ENCODE measurements at regions not wholly inside any gene's neighbourhood (a gene's known extent, or its start where the extent isn't known, plus 50 kb on each side); places are given as distances from the start of the nearest gene placed in this dataset.

GRCh38 chrX:120793098-120793497 is 82.6 kb downstream of the CT47B1 start:
- intact Hi-C loops (cut with DNase I), result no loop called here
- H3K36me3 ChIP-seq, result no peaks in the 10 kb centered on the region
- DNase-seq, result no peak
- H3K4me1 ChIP-seq, result no peaks in the 10 kb centered on the region
- TF ChIP-seq POLR2A (IDR thresholded peaks at IDR 0.05), result no peak
- no peak for TF ChIP-seq CTCF (IDR thresholded peaks at IDR 0.05)
- H3K9me3 ChIP-seq, result no peaks in the 10 kb centered on the region
- H3K27ac ChIP-seq, result no peak overlapping the region
- no peak overlapping the region for H3K4me3 ChIP-seq
- no peaks in the 10 kb centered on the region for H3K27me3 ChIP-seq

- Histone ChIP-seq H3K27ac (no peak overlapping the region), H3K27me3 (no peaks in the 10 kb centered on the region), H3K4me3 (no peak overlapping the region), H3K4me1 (no peaks in the 10 kb centered on the region), H3K36me3 (no peaks in the 10 kb centered on the region), H3K9me3 (no peaks in the 10 kb centered on the region)
- intact Hi-C loops (cut with DNase I), result no loop called here
- no peak for TF ChIP-seq CTCF (IDR thresholded peaks at IDR 0.05)
- no peak for TF ChIP-seq POLR2A (IDR thresholded peaks at IDR 0.05)
- WGBS, 2 donors, result 29 to 38% methylated on average over 1 to 2 of the region's 2 CpGs
- no peak for DNase-seq
Observed at GRCh38 chrX:120791013-120791643, 84.5 kb downstream of the CT47B1 start.

- no peak overlapping the region for H3K27ac ChIP-seq
- TF ChIP-seq POLR2A (IDR thresholded peaks at IDR 0.05) (no peak), CTCF (IDR thresholded peaks at IDR 0.05) (no peak)
- WGBS, 2 donors, result 56 to 61% methylated on average over 4 of the region's 4 CpGs
Observed at GRCh38 chrX:120790552-120790951, 85.1 kb downstream of the CT47B1 start.

GRCh38 chrX:120790118-120790517 is 85.5 kb downstream of the CT47B1 start:
- Histone ChIP-seq H3K9me3 (no peaks in the 10 kb centered on the region), H3K4me3 (no peak overlapping the region), H3K4me1 (no peaks in the 10 kb centered on the region), H3K27me3 (no peaks in the 10 kb centered on the region), H3K36me3 (no peaks in the 10 kb centered on the region), H3K27ac (no peak overlapping the region)
- intact Hi-C loops (cut with DNase I), result no loop called here
- TF ChIP-seq POLR2A (IDR thresholded peaks at IDR 0.05) (no peak), CTCF (IDR thresholded peaks at IDR 0.05) (peak; percentile 50 to 72 (median 66))
- 2 to 3% methylated on average over 5 of the region's 5 CpGs for WGBS, 2 donors
- DNase-seq, result no peak

More at GRCh38 chrX:120790552-120790951, 85.1 kb downstream of the CT47B1 start:
- no peak for DNase-seq
- Histone ChIP-seq H3K36me3 (no peaks in the 10 kb centered on the region), H3K27me3 (no peaks in the 10 kb centered on the region), H3K9me3 (no peaks in the 10 kb centered on the region), H3K4me1 (no peaks in the 10 kb centered on the region), H3K4me3 (no peak overlapping the region)
- intact Hi-C loops (cut with DNase I), result no loop called here

- DNase-seq, result no peak
- H3K36me3 ChIP-seq, result no peaks in the 10 kb centered on the region
- H3K27me3 ChIP-seq, result no peaks in the 10 kb centered on the region
- H3K27ac ChIP-seq, result peak overlapping the region in 1 of 4 donors; percentile 17
- H3K4me3 ChIP-seq, result no peak overlapping the region
- H3K4me1 ChIP-seq, result no peaks in the 10 kb centered on the region
- H3K9me3 ChIP-seq, result no peaks in the 10 kb centered on the region
- intact Hi-C loops (cut with DNase I), result no loop called here
- TF ChIP-seq POLR2A (IDR thresholded peaks at IDR 0.05) (no peak), CTCF (IDR thresholded peaks at IDR 0.05) (no peak)
- 0 to 11% methylated on average over 2 of the region's 2 CpGs for WGBS, 2 donors
Observed at GRCh38 chrX:120781403-120781802, 94.3 kb downstream of the CT47B1 start.

Measured in esophagus squamous epithelium (tissue), 5 donors.